Transverse colon (tissue), 4 donors: ENCODE measurements at regions not wholly inside any gene's neighbourhood (a gene's known extent, or its start where the extent isn't known, plus 50 kb on each side); places are given as distances from the start of the nearest gene placed in this dataset.

Experiments used
- CTCF ChIP-seq, 5 experiments: fragments of 200-600 bp in 3 of 5; fragments of 450-650 bp in 2 of 5; sonication (generic) in 3 of 5; IDR thresholded peaks; 1 replicate in 2 of 5; 2 replicates in 3 of 5; pipeline ENCODE4 v1.5.1; 2016 to 2017; ENCODE audit warnings: antibody characterized with exemption in 5 of 5, inconsistent platforms in 3 of 5, mild to moderate bottlenecking in 2 of 5, moderate library complexity in 1 of 5
- EP300 ChIP-seq: sonication (generic); formaldehyde crosslinking; IDR thresholded peaks from one replicate; pipeline ENCODE4 v1.6.1; 2017; ENCODE audit warnings: antibody characterized with exemption, low read depth
- POLR2A ChIP-seq: fragments of 450-650 bp; IDR thresholded peaks from one replicate; pipeline ENCODE4 v1.6.1; 2016; ENCODE audit warnings: antibody characterized with exemption, mild to moderate bottlenecking, moderate library complexity
- POLR2AphosphoS5 ChIP-seq, 3 donors: sonication (generic); formaldehyde crosslinking; IDR thresholded peaks; one replicate each; pipeline ENCODE4 v1.6.1; 2016; ENCODE audit warnings: antibody characterized with exemption in 3 of 3

- TF ChIP-seq CTCF (IDR thresholded peaks at IDR 0.05) (no peak), POLR2A (no peak), EP300 (no peak), POLR2AphosphoS5 (IDR thresholded peaks at IDR 0.05) (no peak)
Observed at GRCh38 chr9:13770956-13771355, 491.5 kb upstream of the MPDZ start.
